Lung (tissue), 11 donors: ENCODE measurements at regions not wholly inside any gene's neighbourhood (a gene's known extent, or its start where the extent isn't known, plus 50 kb on each side); places are given as distances from the start of the nearest gene placed in this dataset.
A peak's percentile ranks its signal among the peaks of the same experiment; 100 is the strongest.

Experiments
- ATAC-seq: fragments of 200-7000 bp; cut with Tn5 transposase; one replicate; pipeline ENCODE4 v1.9.1; 2020; ENCODE audit warnings: moderate number of reproducible peaks; ENCODE audit not compliant: insufficient read depth, low FRiP score
- DNase-seq, 3 donors: peaks; one replicate each; pipeline ENCODE4 v3.0.0-alpha.2; 2013 to 2017
- H3K27ac ChIP-seq, 2 donors: one replicate each; pipeline ENCODE4 v1.5.1; 2013; ENCODE audit warnings: mild to moderate bottlenecking in 2 of 2, moderate library complexity in 2 of 2, control low read depth in 1 of 2, inconsistent platforms in 1 of 2, low read depth in 1 of 2, low read length in 1 of 2
- H3K27me3 ChIP-seq, 3 donors: one replicate each; pipeline ENCODE4 v1.5.1; 2013; ENCODE audit warnings: low read length in 2 of 3; ENCODE audit not compliant: control insufficient read depth in 3 of 3, insufficient read depth in 3 of 3
- H3K36me3 ChIP-seq, 4 donors: one replicate each; pipeline ENCODE4 v1.5.1; 2013; ENCODE audit warnings: low read length in 4 of 4, mild to moderate bottlenecking in 1 of 4, moderate library complexity in 1 of 4; ENCODE audit not compliant: control insufficient read depth in 4 of 4, insufficient read depth in 4 of 4
- H3K4me1 ChIP-seq, 5 donors: one replicate each; pipeline ENCODE4 v1.5.1; 2013; ENCODE audit warnings: low read length in 5 of 5, mild to moderate bottlenecking in 2 of 5, moderate library complexity in 1 of 5; ENCODE audit not compliant: control insufficient read depth in 5 of 5, insufficient read depth in 5 of 5
- H3K4me3 ChIP-seq: one replicate; pipeline ENCODE4 v1.5.1; 2013; ENCODE audit warnings: mild to moderate bottlenecking, control low read depth, moderate library complexity
- H3K9ac ChIP-seq, 2 donors: one replicate each; pipeline ENCODE4 v1.5.1; 2013; ENCODE audit warnings: low read length in 2 of 2, control low read depth in 1 of 2; ENCODE audit not compliant: insufficient read depth in 1 of 2
- H3K9me3 ChIP-seq, 4 donors: one replicate each; pipeline ENCODE4 v1.5.1; 2013; ENCODE audit warnings: low read length in 3 of 4, mild to moderate bottlenecking in 1 of 4, moderate library complexity in 1 of 4; ENCODE audit not compliant: control insufficient read depth in 4 of 4, insufficient read depth in 3 of 4
- WGBS, 2 donors: extraction: QIAGEN DNeasy Blood & Tissue Kit; methylation state at CpG; one replicate each; pipeline ENCODE4 v1.1.7; 2013; 5-methylcytosine and 5-hydroxymethylcytosine counted together
- TF ChIP-seq, protein P1 (sequence below): IDR thresholded peaks from 2 replicates; pipeline ENCODE4 v1.5.1; 2012; ENCODE audit warnings: mild to moderate bottlenecking; ENCODE audit errors: control extremely low read depth, extremely low read depth
- donor health status: control.
- donor health status: control.
- donor health status: Bipolar disorder and iron deficiency.
- donor health status: healthy.
- donor health status: DM: yes; HTN: yes; CAD: no.

DNA sequence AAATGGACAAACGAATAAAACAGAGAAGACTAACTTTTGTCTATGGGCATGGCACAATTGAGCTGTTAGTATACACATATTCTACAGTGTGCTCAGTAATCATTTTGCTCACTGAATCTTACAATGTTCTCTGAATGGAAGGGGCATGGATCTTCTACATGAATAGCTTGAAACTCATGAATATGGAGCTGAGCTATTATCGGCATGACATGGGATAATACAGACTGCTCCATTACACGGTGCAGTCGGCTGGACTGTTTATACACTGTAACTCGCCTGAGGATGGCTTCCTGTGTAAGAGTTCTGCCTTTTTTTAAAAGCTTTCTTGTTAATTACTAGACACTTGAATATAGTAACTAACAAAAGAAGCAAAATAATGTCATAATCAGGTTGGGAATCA lies 368.5 kb upstream of the MAD2L1 start:
- no peak overlapping the region for H3K4me3 ChIP-seq
- TF ChIP-seq, protein P1, sequence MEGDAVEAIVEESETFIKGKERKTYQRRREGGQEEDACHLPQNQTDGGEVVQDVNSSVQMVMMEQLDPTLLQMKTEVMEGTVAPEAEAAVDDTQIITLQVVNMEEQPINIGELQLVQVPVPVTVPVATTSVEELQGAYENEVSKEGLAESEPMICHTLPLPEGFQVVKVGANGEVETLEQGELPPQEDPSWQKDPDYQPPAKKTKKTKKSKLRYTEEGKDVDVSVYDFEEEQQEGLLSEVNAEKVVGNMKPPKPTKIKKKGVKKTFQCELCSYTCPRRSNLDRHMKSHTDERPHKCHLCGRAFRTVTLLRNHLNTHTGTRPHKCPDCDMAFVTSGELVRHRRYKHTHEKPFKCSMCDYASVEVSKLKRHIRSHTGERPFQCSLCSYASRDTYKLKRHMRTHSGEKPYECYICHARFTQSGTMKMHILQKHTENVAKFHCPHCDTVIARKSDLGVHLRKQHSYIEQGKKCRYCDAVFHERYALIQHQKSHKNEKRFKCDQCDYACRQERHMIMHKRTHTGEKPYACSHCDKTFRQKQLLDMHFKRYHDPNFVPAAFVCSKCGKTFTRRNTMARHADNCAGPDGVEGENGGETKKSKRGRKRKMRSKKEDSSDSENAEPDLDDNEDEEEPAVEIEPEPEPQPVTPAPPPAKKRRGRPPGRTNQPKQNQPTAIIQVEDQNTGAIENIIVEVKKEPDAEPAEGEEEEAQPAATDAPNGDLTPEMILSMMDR = no peak
- no peaks in the 10 kb centered on the region for H3K9me3 ChIP-seq
- H3K27me3 ChIP-seq = no peaks in the 10 kb centered on the region
- no peaks in the 10 kb centered on the region for H3K36me3 ChIP-seq
- ATAC-seq (no peak), DNase-seq (no peak)
- H3K4me1 ChIP-seq = peaks cover 0 to 16% (median 0%) of the 10 kb centered on the region in 5 donors
- H3K27ac ChIP-seq = no peak overlapping the region
- H3K9ac ChIP-seq = no peak overlapping the region
- 66 to 71% methylated on average over 5 of the region's 5 CpGs for WGBS, 2 donors

DNA sequence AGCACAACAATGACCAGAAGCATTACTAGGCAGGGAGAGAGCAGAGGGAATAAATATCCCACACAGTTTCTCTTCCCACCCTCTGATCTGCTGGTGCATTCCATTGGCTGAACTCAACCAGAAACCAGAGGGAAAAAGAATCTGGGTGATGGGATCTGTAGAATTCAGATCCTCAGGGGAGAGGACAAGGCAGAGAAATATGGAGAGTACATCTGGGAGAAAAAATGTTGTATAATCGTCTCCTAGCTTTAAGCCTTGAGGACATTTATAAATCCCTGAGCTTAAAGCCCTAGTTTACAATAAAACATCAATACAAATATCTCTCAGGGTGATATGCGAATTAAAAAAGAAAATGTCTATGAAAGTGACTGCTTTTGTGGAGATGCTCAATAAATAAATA lies 368.1 kb upstream of the MAD2L1 start:
- DNase-seq = no peak
- Histone ChIP-seq H3K9me3 (no peaks in the 10 kb centered on the region), H3K27me3 (no peaks in the 10 kb centered on the region), H3K36me3 (no peaks in the 10 kb centered on the region), H3K4me1 (peaks cover 0 to 16% (median 0%) of the 10 kb centered on the region in 5 donors), H3K9ac (no peak overlapping the region), H3K27ac (no peak overlapping the region), H3K4me3 (no peak overlapping the region)
- 90 to 92% methylated on average over 2 of the region's 2 CpGs for WGBS, 2 donors
- no peak for ATAC-seq
- TF ChIP-seq, protein P1 = no peak

DNA sequence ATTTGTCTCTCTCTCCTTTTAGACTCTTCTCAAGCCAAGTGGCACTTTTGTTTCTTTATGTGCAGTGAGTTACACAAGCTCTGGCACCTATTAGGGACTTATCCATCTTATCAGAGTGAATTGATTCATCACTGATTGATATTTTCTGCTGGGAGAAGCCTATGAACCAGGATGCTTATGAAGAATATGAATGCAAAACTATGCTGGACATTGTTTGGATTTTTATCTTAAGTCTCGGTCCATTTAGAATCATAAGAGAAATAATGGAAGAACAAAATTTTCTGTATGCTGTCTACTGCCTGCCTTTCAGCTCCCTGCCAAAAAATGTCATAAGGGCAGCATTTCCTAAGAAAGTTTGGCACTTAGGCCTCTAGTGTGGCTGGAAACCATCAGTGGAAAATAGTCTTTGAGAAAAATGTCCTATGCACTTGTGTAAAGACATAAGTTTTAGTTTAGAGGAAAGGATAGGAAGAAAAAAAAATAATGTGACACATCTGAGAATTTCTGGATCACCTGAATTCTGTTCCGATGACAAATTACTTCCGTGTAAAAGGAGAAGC lies 365.7 kb upstream of the MAD2L1 start:
- ATAC-seq = no peak
- 80 to 89% methylated on average over 3 of the region's 3 CpGs for WGBS, 2 donors
- no peak overlapping the region for H3K4me3 ChIP-seq
- TF ChIP-seq, protein P1 = no peak
- no peak overlapping the region for H3K27ac ChIP-seq
- H3K27me3 ChIP-seq = no peaks in the 10 kb centered on the region
- no peaks in the 10 kb centered on the region for H3K36me3 ChIP-seq
- H3K9me3 ChIP-seq = no peaks in the 10 kb centered on the region
- peak; percentile 65 to 94 (median 91) for DNase-seq
- H3K9ac ChIP-seq = no peak overlapping the region
- peaks cover 0 to 16% (median 0%) of the 10 kb centered on the region in 5 donors for H3K4me1 ChIP-seq

DNA sequence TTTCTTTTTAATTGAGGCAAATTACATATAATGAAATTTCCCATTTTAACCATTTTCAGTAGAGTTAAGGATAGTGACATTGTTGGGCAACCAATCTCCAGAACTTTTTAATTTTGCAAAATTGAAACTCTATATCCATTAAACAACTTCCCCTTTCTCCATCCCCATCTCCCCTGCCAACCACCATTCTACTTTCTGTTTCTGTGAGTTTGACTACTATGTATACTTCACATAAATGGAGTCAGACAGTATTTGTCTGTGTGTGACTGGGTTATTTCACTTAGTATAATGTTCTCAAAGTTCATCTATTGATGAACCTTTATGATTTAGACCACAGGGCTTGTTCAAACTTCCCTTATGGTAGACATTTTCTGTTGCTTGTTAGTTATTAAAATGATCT lies 364.5 kb upstream of the MAD2L1 start:
- H3K36me3 ChIP-seq = no peaks in the 10 kb centered on the region
- DNase-seq = no peak
- no peak overlapping the region for H3K27ac ChIP-seq
- peaks cover 0 to 16% (median 0%) of the 10 kb centered on the region in 5 donors for H3K4me1 ChIP-seq
- no peaks in the 10 kb centered on the region for H3K9me3 ChIP-seq
- TF ChIP-seq, protein P1 = no peak
- H3K27me3 ChIP-seq = no peaks in the 10 kb centered on the region
- no peak overlapping the region for H3K9ac ChIP-seq
- H3K4me3 ChIP-seq = no peak overlapping the region
- no peak for ATAC-seq
